ENCODE measurements at regions not wholly inside any gene's neighbourhood (a gene's known extent, or its start where the extent isn't known, plus 50 kb on each side); places are given as distances from the start of the nearest gene placed in this dataset.
A peak's percentile ranks its signal among the peaks of the same experiment; 100 is the strongest.

DNA sequence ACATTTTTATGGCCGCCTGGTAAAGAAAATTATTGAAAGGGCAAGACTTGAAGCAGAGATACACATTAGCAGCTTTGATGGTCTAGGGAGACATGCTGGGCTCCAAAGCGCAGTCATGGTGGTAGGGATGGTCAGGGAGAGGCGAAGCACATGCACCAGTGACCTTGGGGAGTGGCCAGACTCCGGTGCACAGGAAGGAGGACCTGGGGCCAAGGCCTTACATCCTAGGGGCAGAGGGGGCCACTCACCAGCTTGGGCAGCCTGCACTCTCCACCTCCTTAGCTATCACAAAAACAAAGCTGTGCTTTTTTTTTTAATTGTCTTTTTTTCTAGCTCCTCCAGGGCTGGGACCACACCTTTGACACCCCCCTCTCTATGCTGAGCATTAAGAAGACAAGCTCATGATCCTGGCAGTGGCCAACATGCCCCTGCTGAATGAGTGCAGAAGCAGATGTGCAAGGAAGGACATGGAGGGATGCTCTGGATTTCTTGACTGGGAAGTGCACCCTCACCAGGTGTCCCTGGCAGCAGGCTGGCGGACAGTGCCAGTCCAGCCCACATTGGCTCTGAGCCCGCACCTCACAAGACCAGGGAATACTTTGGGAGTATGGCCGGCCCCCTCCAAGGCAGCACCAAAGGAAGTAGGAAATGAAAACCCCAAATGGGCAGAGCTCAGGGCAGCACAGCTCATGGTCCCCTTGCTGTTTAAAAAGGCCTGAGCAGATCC is 619.9 kb downstream of the TBC1D22A start:
- TF ChIP-seq ZFX (IDR thresholded peaks at IDR 0.05; ENCODE audit: borderline replicate concordance), result no peak
- TF ChIP-seq, protein P1, sequence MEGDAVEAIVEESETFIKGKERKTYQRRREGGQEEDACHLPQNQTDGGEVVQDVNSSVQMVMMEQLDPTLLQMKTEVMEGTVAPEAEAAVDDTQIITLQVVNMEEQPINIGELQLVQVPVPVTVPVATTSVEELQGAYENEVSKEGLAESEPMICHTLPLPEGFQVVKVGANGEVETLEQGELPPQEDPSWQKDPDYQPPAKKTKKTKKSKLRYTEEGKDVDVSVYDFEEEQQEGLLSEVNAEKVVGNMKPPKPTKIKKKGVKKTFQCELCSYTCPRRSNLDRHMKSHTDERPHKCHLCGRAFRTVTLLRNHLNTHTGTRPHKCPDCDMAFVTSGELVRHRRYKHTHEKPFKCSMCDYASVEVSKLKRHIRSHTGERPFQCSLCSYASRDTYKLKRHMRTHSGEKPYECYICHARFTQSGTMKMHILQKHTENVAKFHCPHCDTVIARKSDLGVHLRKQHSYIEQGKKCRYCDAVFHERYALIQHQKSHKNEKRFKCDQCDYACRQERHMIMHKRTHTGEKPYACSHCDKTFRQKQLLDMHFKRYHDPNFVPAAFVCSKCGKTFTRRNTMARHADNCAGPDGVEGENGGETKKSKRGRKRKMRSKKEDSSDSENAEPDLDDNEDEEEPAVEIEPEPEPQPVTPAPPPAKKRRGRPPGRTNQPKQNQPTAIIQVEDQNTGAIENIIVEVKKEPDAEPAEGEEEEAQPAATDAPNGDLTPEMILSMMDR (IDR thresholded peaks at IDR 0.05), result no peak
- H3K27ac ChIP-seq, result no peak overlapping the region

DNA sequence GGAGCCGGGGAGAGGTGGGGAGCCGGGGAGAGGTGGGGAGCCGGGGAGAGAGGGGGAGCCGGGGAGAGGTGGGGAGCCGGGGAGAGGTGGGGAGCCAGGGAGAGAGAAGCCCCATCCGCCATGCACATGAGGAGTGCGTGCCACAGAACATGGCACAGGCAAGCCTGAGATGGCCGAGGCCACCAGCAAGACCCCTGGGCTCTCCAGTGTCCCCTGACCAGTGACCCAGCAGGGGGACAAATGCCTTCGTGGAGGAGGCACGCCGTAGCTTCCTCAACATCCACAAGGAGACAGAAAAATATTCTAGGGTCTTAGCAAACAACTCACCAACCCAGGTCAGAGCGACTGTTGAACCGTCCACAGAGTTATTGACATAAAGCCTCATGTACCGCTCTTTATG is 618.8 kb downstream of the TBC1D22A start:
- H3K27ac ChIP-seq, result no peak overlapping the region
- no peak for TF ChIP-seq ZFX (IDR thresholded peaks at IDR 0.05; ENCODE audit: borderline replicate concordance)
- TF ChIP-seq, protein P1 (IDR thresholded peaks at IDR 0.05), result no peak

DNA sequence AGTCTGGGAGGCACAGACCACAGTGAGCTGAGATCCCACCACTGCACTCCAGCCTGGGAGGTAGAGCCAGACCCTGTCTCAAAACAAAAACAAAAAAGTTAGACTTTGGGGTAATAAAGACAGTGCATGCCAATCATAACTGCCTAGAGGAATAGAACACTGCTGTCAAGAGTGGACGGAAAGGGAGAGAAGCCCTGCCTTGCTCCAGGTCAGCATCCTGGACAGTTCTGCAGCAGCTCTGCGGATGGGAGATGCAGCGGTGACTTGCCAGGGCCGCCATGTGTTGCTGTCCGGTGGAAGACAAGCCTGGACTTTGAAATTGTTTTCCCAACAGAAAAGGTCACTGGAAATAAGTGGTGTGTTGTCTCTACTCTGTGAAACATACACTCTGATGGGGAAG is 618.2 kb downstream of the TBC1D22A start:
- TF ChIP-seq ZFX (IDR thresholded peaks at IDR 0.05; ENCODE audit: borderline replicate concordance), result no peak
- TF ChIP-seq, protein P1 (IDR thresholded peaks at IDR 0.05), result no peak
- no peak overlapping the region for H3K27ac ChIP-seq

DNA sequence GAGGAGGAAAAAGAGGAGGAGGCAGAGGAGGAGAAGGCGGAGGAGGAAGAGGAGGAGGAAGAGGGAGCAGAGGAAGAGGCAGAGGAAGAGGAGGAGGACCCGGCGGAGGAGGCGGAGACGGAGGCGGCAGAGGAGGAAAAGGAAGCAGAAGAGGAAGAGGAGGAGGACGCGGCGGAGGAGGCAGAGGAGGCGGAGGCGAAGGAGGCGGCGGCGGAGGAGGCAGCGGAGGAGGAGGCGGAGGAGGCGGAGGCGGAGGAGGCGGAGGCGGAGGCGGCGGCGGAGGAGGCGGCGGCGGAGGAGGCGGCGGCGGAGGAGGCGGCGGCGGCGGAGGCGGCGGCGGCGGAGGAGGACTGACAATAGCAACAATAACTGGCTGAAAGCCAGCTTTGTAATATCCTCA is 616.6 kb downstream of the TBC1D22A start:
- TF ChIP-seq, protein P1 (IDR thresholded peaks at IDR 0.05), result no peak
- no peak for TF ChIP-seq ZFX (IDR thresholded peaks at IDR 0.05; ENCODE audit: borderline replicate concordance)
- H3K27ac ChIP-seq, result peak overlapping the region; percentile 54

DNA sequence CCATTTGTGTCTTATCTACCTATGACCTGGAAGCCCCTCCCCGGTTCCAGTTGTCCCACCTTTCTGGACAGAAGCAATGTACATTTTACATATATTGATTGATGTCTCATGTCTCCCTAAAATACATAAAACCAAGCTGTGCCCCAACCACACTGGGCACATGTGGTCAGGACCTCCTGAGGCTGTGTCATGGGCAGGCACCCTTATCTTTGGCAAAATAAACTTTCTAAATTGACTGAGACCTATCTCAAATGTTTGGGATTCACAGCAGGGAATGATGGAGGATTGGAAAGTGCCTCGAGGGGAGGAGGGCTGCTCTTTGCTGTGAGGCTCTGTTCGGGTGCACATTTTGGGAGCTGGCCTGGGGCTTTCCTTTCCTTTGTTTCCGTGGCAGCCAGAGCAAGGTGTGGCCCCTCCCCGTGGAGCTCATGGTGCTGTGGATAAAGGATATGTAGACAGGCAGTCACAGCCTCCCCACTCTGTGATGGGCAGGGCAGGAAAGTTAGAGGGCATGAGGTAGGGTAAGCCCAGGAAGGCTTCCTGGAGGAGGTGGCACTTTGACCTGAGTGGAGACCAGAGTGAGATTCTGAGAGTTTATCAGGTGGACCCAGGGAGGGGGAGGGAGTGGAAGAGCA is 615.6 kb downstream of the TBC1D22A start:
- TF ChIP-seq, protein P1 (IDR thresholded peaks at IDR 0.05), result no peak
- no peak for TF ChIP-seq ZFX (IDR thresholded peaks at IDR 0.05; ENCODE audit: borderline replicate concordance)
- no peak overlapping the region; the same call in 1 of the 2 replicates for H3K27ac ChIP-seq

DNA sequence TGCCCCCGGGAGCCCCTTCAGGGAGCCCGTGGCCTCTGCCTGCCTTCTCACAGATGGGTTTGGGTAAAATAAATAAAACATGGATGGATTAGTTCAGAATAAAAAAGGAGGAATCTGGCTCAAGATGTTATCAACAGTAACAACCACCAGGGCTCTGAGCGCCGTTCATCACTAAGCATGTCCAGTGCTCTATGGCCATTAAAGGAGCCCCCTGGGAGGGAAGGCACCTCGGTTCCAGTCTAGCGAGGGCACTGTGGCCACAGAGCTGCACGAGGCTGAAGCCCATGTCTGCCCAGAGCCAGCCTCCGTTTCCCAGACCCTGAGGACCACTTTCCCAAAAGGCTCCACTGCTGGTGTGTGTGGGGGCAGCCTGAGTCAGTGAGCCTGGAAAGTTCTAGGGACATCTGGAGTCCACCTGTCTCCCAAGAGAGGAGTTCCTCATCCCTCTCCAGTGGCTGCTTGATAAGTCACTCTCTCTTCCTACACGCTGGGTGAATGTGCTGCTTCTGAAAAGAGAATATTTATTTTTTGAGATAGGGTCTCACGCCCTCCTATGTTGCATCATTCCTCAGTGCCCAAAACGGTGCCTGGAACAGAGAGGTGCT is 614.6 kb downstream of the TBC1D22A start:
- no peak for TF ChIP-seq ZFX (IDR thresholded peaks at IDR 0.05; ENCODE audit: borderline replicate concordance)
- TF ChIP-seq, protein P1 (IDR thresholded peaks at IDR 0.05), result no peak
- no peak overlapping the region for H3K27ac ChIP-seq

DNA sequence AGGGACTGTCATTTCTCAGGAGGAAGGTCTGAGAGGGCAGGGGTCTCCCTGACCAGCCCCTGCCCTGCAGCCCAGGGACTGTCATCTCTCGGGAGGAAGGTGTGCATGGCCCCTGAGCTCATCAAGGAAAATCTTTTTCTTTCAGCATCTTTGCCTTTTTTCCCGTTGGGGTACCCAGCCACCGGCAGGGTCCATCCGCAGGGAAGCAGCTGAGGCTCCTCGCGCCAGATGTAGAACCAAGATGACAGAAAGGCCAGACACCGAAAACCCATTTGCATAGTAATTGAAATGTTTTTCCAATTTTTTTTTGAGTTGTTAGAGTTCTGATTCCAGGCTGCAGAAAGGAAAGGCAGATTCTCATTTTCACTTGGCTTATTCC is 613.9 kb downstream of the TBC1D22A start:
- TF ChIP-seq, protein P1 (IDR thresholded peaks at IDR 0.05), result no peak
- TF ChIP-seq ZFX (IDR thresholded peaks at IDR 0.05; ENCODE audit: borderline replicate concordance), result no peak
- H3K27ac ChIP-seq, result no peak overlapping the region
